ENCODE measurements at regions not wholly inside any gene's neighbourhood (a gene's known extent, or its start where the extent isn't known, plus 50 kb on each side); places are given as distances from the start of the nearest gene placed in this dataset.

DNA sequence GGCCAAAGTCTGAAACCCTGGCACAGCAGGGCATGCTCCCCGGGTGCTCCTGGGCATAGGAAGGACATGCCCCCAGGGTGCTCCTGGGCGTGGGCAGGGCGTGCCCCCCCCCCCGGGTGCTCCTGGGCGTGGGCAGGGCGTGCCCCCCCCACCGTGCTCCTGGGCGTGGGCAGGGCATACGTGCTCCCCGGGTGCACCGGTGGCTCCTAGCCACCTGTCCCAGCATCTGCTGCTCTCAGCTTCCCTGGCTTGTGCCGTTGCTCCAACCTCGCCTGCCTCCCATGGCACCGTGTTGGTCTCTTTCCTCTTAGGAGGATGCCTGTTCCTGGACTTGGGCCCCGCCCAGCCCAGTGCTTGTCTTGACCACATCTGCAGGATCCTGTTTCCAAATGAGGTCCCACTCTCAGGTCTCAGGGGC, 95.6 kb upstream of the CTDP1 start:
- no peak for DNase-seq (ENCODE audit: low read depth, low spot score)
- POLR2A ChIA-PET = no interaction called here
- CTCF ChIA-PET = no interaction called here
- H3K4me3 ChIP-seq (ENCODE audit: low read depth, low read length) = no peak overlapping the region
- TF ChIP-seq, protein P1, sequence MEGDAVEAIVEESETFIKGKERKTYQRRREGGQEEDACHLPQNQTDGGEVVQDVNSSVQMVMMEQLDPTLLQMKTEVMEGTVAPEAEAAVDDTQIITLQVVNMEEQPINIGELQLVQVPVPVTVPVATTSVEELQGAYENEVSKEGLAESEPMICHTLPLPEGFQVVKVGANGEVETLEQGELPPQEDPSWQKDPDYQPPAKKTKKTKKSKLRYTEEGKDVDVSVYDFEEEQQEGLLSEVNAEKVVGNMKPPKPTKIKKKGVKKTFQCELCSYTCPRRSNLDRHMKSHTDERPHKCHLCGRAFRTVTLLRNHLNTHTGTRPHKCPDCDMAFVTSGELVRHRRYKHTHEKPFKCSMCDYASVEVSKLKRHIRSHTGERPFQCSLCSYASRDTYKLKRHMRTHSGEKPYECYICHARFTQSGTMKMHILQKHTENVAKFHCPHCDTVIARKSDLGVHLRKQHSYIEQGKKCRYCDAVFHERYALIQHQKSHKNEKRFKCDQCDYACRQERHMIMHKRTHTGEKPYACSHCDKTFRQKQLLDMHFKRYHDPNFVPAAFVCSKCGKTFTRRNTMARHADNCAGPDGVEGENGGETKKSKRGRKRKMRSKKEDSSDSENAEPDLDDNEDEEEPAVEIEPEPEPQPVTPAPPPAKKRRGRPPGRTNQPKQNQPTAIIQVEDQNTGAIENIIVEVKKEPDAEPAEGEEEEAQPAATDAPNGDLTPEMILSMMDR (IDR thresholded peaks at IDR 0.05; ENCODE audit: insufficient read depth, low read length, missing control alignments) = no peak

DNA sequence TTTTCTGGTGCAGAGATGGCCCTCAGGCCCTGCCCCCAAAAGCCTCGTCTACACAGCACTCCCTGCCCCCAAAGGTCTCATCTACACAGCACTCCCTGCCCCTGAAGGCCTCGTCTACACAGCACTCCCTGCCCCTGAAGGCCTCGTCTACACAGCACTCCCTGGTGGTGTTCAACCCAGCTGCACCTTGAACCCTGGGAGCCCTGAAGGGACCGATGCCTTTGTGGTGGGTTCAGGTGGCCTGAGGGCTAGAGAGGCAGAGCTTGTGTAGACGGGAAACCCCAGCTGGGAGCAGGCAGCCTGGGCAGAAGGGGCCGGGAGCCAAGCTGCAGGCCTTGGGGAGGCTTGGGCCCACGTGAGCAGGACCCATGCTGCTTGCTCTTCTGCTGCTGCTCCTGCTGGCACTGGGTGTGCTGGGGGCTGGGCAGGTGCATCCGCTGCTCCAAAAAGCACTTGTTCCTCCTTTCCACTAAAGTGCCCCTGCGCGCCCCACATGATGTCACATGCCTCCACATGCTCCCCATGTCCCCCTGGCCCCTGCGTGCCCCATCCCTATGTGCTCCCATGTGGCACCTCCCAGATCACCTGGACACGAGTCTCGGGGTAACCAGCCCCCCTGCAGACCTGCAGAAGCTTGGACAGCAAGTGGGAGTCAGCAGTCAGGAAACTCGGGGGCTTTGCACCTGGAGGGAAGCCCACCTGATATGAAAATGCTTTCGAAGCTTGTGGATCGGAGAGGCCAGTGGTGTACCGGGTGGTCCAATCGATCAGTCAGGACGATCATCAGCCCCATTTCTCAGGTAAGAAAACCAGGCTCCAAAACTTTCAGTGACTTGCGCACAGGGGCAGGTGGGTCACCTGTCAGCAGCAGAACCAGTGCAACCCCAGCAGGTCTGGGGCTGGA, 94.9 kb upstream of the CTDP1 start:
- TF ChIP-seq, protein P1 (IDR thresholded peaks at IDR 0.05; ENCODE audit: insufficient read depth, low read length, missing control alignments) = no peak
- ChIA-PET CTCF (no interaction called here), POLR2A (no interaction called here)
- no peak overlapping the region for H3K4me3 ChIP-seq (ENCODE audit: low read depth, low read length)
- DNase-seq (ENCODE audit: low read depth, low spot score) = no peak

DNA sequence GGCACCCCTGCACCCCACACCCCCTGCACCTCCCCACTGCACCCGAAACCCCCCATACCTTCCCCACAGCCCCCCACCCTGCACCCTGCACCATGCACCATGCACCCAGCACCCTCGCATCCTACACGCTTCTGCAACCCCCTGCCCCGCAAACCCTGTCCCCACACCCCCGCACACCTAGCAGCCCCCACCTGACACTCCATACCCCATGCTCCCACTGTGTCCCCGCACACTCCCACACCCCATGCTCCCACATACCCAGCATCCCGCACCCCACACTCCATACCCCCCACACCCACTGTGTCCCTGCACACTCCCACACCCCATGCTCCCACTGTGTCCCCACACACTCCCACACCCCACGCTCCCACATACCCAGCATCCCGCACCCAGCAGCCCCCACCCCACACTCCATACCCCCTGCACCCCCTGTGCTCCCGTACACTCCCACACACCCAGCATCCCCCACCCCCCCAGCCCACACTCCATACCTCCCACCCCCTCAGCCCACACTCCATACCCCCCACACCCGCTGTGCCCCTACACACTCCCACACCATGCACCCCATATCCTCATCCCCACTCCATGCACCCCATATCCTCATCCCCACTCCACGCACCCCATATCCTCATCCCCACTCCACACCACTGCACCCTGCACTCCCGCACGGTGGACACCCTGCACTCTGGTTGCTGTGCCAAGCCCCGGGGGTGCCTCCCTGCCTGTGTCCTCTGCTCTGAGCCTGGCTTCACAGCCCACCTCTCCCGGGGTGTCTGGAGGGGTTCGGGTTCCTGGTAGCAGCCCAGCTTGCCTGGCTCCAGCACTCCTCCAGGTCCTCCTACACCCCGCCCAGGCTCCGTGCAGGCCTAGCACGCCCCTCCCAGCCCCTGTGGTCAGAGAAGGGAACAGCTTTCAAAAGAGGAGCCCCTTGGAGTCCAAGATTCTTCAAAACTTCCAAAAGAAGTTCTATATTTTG, 93.9 kb upstream of the CTDP1 start:
- no peak for DNase-seq (ENCODE audit: low read depth, low spot score)
- ChIA-PET CTCF (no interaction called here), POLR2A (no interaction called here)

DNA sequence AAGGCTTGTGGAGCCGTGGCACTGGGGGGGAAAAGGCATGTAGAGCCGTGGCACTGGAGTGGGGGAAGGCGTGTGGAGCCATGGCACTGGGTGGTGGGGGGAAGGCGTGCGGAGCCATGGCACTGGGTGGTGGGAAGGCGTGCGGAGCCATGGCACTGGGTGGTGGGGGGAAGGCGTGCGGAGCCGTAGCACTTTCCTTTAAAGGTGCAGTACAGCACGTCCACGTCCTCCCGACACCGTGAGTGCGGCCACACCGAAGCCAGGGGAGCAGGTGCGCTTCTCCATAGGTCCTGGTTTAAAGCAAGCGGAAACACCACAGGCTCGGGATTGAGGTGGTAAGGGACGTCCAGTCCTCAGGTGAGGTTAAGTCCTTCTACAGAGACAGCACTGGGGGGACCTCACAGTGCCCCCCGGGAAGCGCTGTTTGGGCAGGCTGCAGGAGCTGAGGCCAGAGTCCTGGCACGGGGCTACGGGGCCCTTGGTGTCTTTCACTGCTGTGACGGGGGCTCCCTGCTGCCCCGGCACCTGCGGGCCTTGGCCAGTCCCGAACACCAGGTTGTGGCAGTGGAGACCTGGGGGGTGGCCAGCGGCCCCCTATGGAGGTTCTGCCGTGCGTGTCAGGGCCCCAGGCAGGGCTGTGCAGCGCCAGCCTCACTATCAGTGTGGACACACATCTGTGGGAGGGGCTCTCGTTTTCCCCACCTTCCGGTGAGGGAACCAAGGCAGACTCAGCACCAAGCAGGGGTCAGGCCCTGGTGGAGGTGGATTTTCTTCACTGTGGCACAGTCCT, 93.0 kb upstream of the CTDP1 start:
- POLR2A ChIA-PET = no interaction called here
- CTCF ChIA-PET = no interaction called here
- TF ChIP-seq, protein P1 (IDR thresholded peaks at IDR 0.05; ENCODE audit: insufficient read depth, low read length, missing control alignments) = no peak
- no peak overlapping the region for H3K4me3 ChIP-seq (ENCODE audit: low read depth, low read length)
- DNase-seq (ENCODE audit: low read depth, low spot score) = no peak

More for the DNA sequence above, 93.9 kb upstream of the CTDP1 start:
- TF ChIP-seq, protein P1 (IDR thresholded peaks at IDR 0.05; ENCODE audit: insufficient read depth, low read length, missing control alignments) = no peak
- H3K4me3 ChIP-seq (ENCODE audit: low read depth, low read length) = no peak overlapping the region

DNA sequence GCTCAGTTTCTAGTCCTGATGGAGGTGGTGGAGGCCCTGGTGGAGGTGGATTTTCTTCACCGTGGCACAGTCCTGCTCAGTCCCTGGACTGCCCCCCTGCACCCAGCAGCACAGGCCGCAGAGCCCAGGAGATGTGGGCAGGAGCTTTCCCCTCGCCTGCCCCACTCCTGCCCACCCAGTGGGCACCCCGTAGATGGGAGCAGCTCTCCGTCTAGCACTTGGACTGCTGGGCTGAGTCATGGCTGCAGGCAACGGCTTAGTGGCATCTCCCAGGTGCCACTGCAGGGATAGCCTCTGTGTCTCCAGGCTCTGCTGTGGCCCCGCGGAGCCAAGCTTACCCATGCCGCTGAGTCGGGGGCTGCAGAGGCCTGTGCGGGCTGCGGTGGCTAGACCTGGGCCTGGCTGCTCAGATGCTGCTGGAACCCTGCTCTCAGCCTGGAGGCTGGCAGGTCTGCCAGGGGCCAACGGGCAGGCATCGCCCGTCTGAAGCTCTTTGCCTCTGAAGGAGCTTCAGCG, 92.3 kb upstream of the CTDP1 start:
- POLR2A ChIA-PET = no interaction called here
- no peak overlapping the region for H3K4me3 ChIP-seq (ENCODE audit: low read depth, low read length)
- no peak for DNase-seq (ENCODE audit: low read depth, low spot score)

More for the DNA sequence above, 92.3 kb upstream of the CTDP1 start:
- TF ChIP-seq, protein P1 (IDR thresholded peaks at IDR 0.05; ENCODE audit: insufficient read depth, low read length, missing control alignments) = no peak
- CTCF ChIA-PET = interaction anchor here (0.9 kb wide), 1 partner anchor 206 kb away, joined by 3 read pairs; no protein-coding TSS in a partner anchor

Data from AG04449 (cell line).